ENCODE measurements at regions not wholly inside any gene's neighbourhood (a gene's known extent, or its start where the extent isn't known, plus 50 kb on each side); places are given as distances from the start of the nearest gene placed in this dataset.

DNA sequence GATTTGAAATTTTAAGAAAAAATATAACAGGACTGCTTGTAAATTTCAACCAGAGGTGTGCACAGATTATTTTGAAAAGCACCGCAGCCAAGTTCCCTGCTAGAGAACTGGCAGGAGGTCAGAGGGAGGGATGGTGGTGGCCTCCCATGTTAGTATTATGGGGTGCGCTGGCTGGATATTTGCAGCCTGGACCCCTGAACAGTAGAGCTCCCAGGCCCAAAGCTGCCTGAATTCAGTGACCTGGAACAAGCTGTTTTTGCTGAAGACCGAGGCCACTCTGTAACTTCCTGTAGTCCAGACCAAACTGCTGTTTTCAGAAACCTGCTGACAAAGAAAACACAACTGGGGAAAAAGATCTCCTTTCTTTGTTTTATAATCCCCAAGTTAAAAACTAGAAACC lies 314.3 kb downstream of the TNS1 start:
- no peak for DNase-seq (ENCODE audit: low spot score)

DNA sequence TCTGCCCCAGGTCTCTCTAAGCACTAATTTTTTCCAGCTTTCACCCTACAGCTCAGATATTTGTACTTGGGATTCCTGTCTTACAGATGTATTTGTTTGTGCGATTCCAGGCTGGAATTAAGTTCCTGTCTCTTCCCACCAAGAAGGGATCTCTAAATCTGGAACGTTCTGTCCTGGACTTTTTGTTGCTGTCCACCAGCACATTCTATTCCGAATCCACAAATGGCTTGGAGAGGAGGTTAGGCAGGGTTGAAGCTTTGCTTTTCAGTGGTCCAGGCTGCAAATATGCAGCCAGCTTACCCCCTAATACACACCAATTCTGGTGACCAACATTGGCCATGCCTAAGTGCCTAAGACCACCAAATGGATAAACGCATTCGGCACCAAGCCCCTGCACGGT lies 315.0 kb downstream of the TNS1 start:
- no peak for DNase-seq (ENCODE audit: low spot score)

DNA sequence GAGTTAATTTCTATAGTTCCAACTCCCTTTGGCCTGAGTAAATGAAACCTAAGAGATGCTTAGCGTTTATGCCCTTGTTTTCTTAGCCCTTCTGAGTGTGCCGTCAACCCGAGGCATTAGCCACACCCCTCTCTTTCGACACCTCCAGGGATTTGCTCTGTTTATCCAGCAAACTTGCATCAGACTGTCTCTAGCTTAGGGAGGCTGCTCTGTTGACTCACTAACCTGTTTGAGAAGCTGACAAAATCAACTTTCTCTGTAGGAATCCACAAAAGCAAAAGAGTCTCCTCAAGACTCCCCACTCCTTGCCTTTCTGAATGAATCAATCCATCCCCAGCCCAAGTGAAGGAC lies 317.6 kb downstream of the TNS1 start:
- DNase-seq (ENCODE audit: low spot score): peak; percentile 25

DNA sequence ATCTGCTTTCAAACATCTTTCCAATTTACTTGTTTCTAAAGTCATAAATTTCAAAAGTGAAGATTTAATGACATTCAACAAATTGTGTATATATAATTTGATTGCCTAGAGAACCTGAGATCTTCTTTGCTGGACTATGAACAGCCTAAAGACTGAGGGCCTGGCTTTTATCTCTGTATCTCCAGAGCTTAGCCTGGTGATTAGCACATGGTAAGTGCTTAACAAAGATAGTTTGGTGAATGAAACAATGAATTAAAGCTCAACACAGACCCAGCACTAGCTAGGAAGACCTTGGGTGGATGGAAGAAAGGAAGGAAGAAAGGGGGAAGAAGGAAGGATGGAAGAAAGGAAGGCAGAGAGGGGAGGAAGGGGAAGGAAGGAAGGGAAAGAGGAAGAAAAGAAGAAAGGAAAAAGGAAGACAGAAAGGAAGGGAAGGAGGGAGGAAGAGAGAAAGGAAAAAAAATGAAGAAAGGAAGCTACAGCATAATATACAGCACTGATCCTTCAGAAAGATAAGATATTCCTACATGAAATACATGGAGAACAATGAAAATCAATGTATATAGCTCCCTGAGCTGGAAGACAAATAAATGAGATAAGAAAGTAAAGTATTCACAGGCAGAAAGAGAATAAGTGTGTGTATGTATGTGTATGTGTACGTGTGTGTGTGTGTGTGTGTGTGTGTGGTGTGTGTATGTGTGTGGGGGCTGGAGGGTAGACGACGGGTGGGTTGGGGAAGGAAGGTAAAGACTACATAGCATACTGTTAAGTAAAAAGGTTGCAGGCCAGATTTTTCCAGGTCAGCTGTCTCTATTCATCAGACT lies 318.2 kb downstream of the TNS1 start:
- no peak for DNase-seq (ENCODE audit: low spot score)

DNA sequence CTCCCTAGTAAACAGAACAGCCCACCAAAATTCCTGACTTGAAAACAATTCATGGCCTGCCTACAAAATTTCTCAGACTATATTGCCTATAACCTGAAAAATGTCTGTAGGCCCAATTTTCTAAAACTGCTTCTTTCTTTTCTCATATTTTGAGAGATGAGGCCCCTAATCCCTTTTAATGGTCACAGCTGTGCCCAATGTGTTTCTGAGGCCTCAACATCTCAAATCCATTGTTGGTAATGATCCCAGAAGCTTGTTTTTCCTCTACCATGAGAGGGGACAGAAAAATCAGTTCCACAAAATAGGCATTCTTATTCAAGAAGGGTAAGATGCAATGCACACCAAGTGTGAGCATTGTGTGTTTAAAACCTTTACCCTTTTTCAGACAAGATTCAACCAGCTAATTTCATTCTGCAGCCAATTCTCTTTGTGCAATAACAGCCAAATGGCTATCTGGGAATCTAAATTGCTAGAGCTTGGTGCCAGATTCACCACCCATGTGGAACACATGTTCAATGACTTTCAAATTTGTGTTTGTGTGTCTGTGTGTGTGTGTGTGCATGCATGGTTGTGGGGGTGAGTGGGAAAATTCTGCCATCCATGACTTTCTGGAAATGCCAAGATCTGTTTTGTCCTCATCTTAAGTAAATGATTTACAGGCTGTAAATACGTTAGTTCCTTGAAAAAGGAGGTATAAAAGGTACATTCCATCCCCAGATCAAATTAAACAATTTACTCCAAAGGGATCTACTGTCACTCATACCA lies 319.5 kb downstream of the TNS1 start:
- DNase-seq (ENCODE audit: low spot score): no peak

DNA sequence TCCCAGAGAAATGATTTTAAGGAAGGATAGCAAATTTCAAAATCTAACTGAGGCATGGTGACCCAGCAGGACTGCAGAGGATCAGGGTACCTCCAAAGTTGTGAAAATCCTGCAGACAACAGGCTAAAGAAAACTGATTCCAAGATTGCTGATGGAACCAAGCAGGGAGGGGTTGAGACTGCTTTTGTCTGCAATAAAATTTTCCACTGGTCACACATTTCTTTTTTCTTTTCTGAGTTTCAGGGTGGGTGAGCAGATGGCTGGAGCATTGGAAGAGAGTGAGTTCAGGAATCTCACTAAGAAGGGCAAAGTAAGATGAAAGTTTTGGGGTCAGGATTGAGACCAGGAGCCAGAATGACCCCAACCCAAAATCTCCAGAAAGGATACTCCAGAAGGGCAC lies 321.0 kb downstream of the TNS1 start:
- DNase-seq (ENCODE audit: low spot score): no peak

DNA sequence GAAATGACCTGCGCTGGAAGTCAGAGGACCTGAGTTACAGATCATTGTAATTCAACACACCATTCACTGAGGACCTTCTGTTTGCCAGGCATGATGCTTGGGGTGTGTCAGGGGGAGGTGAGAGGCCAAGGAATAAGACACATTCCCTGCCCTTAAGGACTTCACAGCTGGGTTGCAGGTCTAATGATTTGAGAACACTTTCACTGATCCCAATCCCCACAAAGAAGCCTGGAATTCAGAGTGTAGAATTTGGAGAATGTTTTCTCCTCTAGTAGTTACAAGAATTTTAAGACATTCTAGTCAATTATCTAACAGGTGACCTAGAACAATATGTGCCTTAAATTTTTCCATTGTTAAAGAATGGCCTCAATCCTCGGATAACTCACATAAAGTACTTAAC lies 322.4 kb downstream of the TNS1 start:
- DNase-seq (ENCODE audit: low spot score): no peak

DNA sequence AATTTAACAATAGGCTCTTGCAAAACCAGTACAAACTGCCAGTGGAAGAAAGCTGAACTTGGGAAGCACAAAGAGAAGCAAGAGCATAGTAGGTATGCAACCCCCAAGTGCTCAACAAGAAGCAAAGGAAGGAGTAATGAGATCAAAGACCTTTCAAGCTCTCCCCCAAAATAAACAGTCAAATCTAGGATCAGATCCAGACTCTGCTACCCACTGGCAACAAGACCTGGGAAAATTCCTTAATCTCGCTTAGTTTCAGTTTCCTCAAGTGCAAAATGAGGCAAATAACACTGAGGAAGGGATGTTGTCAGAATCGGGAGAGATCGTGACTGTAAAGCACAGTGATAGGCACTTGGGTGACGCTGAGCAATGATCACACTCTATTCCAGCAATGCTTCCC lies 329.2 kb downstream of the TNS1 start:
- DNase-seq (ENCODE audit: low spot score): no peak

DNA sequence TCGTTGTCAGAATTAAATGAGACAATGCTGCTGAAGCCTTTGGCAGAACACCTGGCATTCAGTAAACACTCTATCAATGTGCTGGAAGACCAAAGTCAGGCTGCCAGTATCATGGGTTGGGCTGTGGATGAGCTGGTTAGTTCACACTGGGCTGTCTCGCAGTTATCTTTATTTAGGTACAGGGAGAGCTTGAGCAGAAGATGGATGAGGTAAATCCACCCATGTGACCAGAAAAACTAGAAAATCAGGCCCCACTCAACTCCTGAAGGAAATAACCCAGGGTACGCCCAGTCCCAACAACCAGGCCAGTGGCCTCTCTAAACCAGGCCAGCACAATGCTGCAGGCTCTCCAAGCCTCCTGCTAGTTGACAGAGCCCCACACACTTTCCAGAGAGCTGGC lies 330.3 kb downstream of the TNS1 start:
- DNase-seq (ENCODE audit: low spot score): no peak

DNA sequence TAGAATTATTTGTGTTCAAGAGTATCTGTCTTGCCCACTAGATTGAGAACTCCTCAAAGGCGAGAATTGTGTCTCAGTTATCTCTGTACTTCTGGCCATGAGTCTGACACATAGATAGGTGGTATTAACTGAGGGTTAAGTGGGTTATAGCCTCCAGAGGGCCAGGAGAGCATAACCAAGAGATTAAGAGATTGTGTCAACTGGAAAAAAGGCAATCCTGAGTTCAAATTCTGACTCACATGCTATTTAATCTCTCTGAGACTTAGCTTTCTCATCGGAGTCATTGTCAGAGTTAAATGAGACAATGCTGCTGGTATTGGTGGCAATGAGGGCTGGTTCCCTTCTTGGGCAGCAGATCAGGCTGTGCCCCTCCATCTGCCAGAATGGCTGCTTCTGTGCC lies 330.9 kb downstream of the TNS1 start:
- no peak for DNase-seq (ENCODE audit: low spot score)

DNA sequence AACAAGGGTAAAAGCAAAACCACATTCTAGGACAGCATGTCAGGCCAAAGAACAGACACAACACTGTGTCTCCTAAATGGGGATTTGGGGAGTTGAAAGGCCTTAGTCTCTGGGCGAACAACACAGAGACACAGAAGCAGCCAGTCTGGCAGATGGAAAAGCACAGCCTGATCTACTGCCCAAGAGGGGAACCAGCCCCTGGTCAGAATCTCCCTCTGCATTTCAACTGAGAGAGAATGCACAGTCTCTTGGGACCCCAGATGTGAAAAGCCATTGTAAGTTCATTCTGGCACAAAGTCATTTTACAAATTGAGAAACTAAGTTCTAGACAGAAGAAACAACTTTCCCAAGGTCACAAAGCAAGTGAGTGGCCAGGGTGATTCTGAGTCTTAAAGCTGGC lies 331.7 kb downstream of the TNS1 start:
- no peak for DNase-seq (ENCODE audit: low spot score)

DNA sequence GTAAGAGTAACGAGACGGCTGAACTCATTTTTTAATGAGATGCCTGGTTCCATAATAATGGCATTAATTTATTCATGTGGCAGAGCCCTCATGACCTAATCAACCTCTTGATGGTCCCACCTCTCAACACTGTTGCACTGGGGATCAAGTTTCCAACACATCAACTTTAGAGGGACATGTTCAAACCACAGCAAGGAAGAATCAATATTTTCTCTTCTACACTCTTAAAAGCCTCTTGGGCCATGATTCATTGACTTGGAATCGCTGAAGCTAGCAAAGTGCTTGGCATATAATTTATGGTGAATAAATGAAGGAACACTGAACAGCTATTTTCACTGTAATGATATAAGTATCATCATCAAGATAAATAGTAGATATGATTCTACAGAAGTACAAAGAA lies 333.0 kb downstream of the TNS1 start:
- DNase-seq (ENCODE audit: low spot score): no peak

DNA sequence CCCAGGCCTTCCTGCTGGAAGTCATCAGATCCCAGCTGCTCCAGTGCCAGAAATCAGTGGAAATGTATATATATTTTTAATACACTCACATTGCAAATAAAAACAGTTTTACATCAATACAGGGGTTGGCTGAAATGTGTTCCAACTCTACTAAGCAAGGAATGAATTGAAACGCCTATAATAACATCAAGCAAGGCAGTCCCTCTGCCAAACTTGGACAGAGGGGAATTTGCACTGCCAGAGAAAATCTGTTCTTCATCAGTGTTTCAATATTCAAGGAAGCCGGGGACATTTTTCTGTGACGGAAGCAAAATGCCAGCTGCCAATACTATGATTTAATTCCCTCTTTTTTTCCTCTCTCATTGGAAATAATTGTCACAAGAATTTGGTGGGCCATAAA lies 335.3 kb downstream of the TNS1 start:
- DNase-seq (ENCODE audit: low spot score): no peak

DNA sequence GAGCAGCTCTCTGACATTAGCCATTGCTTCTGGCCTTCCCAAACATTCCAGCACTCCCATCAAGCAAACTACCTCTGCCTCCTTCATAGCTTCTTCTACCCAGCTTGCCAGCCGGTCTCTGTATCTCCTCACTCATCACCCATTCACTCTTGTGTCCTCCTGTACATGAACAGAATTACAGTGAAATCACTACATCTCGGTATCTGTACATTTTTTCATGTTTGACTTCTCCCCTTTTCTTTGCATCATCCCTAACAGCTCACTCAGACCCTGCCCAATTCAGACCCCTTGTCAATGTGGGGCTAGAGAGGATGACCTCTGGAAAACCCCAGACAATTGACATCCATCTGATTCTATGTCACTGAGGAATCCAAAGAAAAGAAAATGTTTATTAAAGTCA lies 335.8 kb downstream of the TNS1 start:
- DNase-seq (ENCODE audit: low spot score): no peak

DNA sequence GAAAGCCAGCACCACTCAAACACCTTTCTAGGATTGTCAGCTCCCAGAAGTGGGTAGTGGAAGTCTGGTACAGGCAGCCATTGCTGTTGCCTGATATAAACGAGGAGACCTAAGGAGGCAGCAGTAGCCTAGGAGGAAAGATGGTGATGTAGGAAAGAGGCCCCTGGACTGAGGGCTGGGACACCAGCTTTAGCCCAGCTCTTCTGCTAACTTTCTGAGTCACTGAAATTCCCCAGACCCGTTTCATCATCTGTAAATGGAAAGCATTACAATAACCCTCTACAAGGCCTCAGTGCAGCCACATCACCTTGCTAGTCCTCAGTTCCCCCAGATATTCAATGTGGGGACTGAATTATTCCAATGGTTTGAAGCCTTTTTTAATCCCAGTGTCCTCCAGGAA lies 336.5 kb downstream of the TNS1 start:
- DNase-seq (ENCODE audit: low spot score): no peak

DNA sequence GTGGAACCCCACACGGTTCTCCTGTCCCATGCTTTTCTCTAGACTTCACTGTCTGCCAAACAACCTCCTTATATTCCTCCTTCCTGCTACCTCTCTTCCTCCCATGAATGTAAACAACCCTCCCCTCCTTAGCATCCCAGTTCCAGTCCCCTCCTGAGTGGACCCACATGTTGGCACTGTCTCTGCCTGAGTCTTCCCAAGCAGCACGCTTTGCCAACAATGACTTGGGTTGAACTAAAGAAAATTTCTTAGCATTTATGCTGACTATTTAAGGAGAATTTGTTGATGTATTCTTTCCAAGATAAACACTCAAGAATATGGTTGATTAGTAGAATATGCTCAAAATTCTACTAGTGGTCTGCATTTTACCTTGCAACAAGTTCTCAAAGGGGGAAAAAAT lies 338.0 kb downstream of the TNS1 start:
- DNase-seq (ENCODE audit: low spot score): no peak

DNA sequence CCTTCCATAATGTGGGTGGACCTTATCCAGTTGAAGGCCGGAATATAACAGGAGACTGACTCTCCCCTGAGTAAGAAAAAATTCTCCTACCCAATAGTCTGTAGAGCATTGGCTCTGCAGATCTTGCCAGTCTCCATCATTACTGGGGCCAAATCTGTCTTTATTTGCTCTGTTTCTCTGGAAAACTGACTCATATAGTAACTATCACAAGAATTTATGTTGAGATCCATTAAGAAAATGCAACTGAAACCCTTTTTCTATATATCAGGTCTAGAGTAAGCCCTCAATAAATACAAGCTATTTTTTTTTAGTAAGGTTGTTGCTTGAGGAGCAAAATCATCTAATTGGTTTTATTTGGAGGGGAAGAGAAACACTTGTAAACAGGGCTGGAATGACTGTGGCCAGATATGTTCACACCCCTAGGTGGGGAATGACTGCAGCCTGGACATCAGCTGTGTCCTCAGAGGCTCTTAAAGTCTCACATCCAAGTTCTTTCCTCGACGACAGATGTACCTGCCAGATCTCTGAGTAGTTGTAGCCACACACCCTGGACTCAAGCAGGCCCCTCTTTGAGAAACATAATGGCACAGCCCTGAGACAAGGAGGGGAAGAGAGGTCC lies 339.7 kb downstream of the TNS1 start:
- DNase-seq (ENCODE audit: low spot score): no peak

DNA sequence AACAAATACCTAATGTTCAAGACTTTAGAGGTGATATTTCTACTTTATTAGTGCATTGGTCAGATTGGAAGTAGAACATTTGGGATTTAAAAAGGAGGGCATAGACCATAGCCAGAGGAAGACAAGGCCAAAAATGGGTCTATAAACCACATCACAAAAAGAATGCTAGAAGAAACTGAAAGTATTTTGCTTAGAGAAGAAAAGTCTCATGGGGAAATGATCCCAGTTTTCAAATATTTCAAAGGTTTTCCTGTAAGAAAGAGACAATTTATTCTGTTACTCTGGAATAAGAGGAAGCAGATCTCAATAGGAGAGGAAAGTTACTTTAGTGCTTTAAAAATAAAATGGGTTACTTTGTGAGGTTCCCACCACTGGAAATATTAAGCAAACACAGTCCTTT lies 341.4 kb downstream of the TNS1 start:
- DNase-seq (ENCODE audit: low spot score): no peak

DNA sequence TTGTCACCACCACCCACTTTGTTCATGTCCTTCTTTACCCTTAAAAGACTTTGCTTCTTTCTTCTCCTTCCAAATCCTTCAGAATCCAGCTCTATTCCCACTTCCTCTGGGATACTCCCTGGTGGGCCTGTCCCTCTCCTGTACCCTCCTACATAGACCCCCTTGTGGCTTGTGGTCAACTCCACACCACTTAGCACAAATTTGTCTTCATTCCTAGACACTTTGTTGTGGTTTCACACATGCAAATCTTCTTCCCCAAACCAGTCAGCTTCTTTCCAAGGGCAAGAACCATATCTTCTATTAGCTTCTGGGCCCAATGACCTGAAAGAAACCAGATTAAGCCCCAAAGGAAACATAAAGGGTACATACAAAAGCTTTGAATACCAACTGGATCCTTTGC lies 342.4 kb downstream of the TNS1 start:
- no peak for DNase-seq (ENCODE audit: low spot score)

DNA sequence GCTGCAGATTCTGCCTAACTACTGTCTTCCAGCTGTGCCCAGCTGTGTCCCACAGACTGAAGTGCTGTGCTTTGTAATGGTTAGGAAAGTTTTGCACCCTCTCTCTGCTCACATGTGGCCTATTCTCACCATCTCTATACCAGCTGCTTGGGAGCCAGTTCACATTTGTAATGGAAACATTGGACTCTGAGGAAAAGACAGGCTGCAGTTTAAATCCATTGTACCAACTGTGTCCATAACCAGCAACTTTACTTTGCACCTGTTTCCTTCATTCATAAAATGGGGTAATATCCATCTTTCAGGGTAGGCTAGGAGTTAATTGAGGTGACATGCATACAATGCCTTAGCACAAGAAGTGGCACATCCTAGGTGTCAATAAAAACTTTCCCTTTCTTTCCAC lies 344.0 kb downstream of the TNS1 start:
- DNase-seq (ENCODE audit: low spot score): no peak

DNA sequence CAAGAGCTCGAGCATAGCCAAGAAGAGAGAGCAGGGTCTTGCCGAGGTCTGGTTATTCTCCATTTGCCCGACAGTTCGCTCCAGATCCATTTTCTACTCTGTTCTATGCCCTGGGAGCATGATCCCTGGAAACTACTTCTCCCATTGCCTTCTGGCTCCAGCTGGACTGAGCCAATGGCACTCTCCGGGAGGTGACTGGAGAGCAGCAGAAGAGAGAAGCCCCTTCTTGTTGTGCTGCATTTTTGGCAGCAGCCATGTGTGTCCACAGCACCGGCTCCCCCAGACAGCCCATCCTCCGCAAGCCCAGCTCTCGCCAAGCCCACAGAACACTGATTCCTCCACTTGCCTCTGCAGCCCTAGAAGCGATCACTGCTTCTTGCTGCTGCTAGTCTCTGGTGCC lies 345.5 kb downstream of the TNS1 start:
- DNase-seq (ENCODE audit: low spot score): no peak

DNA sequence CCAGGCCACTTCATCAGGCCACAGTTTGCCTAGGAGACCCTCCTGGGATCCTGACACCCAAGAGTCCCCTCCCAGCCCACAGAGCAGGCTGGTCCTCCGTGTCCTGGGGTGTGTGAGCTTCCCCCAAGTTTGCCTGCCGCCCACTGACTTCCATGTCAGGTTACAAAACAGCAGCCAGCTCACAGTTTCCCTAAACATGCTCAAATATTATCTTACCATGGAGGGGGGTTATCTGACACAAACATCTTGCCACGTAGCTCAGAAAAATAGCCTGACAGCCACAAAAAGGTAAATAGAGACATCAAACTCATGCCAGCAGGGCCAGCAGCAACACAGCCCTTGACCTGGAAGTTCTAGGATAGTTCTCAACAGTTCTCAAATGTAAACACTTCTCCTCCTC lies 346.5 kb downstream of the TNS1 start:
- DNase-seq (ENCODE audit: low spot score): no peak

DNA sequence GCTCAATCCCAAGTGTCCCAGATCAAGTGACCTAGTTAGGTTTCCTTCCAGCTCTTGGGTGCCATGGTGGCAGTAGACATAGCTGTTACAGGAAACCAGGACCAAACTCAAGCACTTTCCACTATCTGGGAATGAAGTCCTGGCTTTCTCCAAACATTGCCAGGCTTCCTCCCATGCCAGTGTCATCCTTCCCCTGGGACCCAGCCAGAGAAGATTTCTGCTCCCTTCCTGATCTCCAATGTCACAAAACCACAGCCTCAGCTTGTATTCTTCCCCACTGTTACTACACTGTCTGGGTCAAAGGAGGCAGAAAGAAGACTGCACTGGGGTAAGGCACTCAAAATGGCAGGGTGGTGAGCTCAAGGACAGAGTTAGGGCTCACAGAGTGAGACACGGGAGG lies 347.1 kb downstream of the TNS1 start:
- no peak for DNase-seq (ENCODE audit: low spot score)

DNA sequence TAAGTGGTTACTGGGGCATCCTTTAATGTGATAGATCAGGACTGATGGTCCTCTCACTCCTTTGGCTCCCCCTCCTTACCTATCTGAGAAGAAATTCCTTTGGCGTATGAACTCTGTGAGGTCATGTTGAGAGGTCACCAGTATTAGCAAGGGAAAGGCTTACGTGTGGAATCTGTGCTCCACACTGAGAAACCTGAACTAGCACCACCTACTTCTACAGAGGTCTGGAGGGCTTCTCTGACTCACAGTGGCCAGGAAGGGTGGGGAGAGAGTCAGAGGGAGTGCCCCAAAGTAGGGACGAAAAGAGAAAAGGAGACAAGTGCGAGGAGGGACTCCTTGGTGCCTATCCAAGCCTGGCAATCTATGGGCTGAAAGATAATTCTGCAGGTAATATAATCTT lies 348.6 kb downstream of the TNS1 start:
- DNase-seq (ENCODE audit: low spot score): no peak

All from SW480 (cell line).